ENCODE measurements at regions not wholly inside any gene's neighbourhood (a gene's known extent, or its start where the extent isn't known, plus 50 kb on each side); places are given as distances from the start of the nearest gene placed in this dataset.

DNA sequence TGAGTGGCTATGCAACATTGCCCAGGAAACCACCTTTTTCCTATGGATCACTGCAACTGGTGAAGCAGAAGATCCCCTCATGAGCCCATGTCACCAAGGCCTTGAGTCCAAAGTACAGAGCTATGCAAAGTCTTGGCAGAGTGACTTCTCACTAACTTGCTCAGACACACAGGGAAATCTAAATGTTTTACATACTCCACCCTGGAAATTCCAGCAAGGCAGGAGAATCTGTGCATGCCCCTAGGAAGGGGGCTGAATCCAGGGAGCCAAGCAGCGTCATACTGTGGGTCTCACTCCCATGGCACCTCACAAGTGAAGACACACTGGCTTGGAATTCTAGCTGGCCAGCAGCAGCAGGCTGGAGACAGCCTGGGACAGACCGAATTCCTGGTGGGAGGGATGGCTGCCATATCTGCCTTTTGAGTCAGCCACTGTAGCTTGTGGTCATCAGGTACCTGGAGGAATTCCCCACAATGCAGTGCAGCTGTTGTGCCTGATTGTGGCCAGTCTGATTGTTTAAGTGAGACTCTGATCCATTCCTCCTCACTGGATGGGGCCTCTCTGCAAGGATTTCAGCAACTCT is 1817.4 kb downstream of the SUCLG1 start:
- TF ChIP-seq, protein P1, sequence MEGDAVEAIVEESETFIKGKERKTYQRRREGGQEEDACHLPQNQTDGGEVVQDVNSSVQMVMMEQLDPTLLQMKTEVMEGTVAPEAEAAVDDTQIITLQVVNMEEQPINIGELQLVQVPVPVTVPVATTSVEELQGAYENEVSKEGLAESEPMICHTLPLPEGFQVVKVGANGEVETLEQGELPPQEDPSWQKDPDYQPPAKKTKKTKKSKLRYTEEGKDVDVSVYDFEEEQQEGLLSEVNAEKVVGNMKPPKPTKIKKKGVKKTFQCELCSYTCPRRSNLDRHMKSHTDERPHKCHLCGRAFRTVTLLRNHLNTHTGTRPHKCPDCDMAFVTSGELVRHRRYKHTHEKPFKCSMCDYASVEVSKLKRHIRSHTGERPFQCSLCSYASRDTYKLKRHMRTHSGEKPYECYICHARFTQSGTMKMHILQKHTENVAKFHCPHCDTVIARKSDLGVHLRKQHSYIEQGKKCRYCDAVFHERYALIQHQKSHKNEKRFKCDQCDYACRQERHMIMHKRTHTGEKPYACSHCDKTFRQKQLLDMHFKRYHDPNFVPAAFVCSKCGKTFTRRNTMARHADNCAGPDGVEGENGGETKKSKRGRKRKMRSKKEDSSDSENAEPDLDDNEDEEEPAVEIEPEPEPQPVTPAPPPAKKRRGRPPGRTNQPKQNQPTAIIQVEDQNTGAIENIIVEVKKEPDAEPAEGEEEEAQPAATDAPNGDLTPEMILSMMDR (IDR thresholded peaks at IDR 0.05; ENCODE audit: borderline replicate concordance, extremely low read depth, insufficient read depth), result no peak
- no peaks in the 10 kb centered on the region for H3K36me3 ChIP-seq (ENCODE audit: control insufficient read depth in 2 of 3, insufficient read depth in 3 of 3, low read length in 3 of 3)
- intact Hi-C loops (cut with DNase I), result no loop called here
- no peak for DNase-seq
- no peaks in the 10 kb centered on the region for H3K4me1 ChIP-seq (ENCODE audit: control insufficient read depth in 2 of 3, insufficient read depth in 2 of 3, low read depth in 1 of 3, low read length in 3 of 3)
- no peak for FAIRE-seq
- no peaks in the 10 kb centered on the region for H3K27me3 ChIP-seq (ENCODE audit: control insufficient read depth, insufficient read depth, low read length)
- H3K9me3 ChIP-seq (ENCODE audit: control insufficient read depth in 2 of 3, insufficient read depth in 1 of 3, low read length in 3 of 3), result no peaks in the 10 kb centered on the region
- no peak overlapping the region for H3K9ac ChIP-seq (ENCODE audit: low read length in 3 of 3)
- H3K27ac ChIP-seq (ENCODE audit: low read depth in 2 of 2, low read length in 2 of 2), result no peak overlapping the region
- no peak overlapping the region for H3K4me3 ChIP-seq (ENCODE audit: low read length in 3 of 3)

DNA sequence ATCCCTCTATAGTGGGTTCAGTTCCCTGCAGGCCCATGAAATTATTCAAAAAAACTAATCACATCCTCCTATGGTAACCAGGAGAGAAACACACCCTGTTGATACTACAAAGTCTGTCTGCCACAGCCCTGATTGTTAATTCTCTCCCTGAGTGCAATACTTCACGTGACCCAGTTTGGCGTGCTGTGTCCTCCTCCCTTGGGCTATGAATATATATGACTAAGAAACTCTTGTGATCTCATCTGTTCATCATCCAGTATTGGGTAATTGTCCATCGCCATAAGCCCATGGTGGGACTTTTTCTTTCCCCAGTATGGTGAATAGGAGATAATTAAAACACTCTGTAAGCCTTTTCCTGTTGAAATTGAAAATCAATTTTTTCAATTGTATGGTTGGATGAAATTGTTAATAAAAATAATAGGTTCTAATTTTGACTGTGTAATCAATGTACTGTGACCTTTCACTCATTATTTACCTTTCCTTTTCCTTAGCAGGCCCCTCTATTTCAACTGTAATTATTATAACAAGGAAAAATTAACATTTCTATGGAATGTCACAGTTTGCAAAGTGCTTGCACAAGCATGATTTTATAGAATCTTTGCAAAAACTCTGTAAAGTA is 1822.6 kb downstream of the SUCLG1 start:
- H3K27me3 ChIP-seq (ENCODE audit: control insufficient read depth, insufficient read depth, low read length), result no peaks in the 10 kb centered on the region
- no peak overlapping the region for H3K27ac ChIP-seq (ENCODE audit: low read depth in 2 of 2, low read length in 2 of 2)
- H3K4me1 ChIP-seq (ENCODE audit: control insufficient read depth in 2 of 3, insufficient read depth in 2 of 3, low read depth in 1 of 3, low read length in 3 of 3), result no peaks in the 10 kb centered on the region
- FAIRE-seq (no peak), DNase-seq (no peak)
- no peaks in the 10 kb centered on the region for H3K9me3 ChIP-seq (ENCODE audit: control insufficient read depth in 2 of 3, insufficient read depth in 1 of 3, low read length in 3 of 3)
- H3K36me3 ChIP-seq (ENCODE audit: control insufficient read depth in 2 of 3, insufficient read depth in 3 of 3, low read length in 3 of 3), result no peaks in the 10 kb centered on the region
- H3K9ac ChIP-seq (ENCODE audit: low read length in 3 of 3), result no peak overlapping the region
- intact Hi-C loops (cut with DNase I), result no loop called here
- TF ChIP-seq, protein P1 (IDR thresholded peaks at IDR 0.05; ENCODE audit: borderline replicate concordance, extremely low read depth, insufficient read depth), result no peak
- no peak overlapping the region for H3K4me3 ChIP-seq (ENCODE audit: low read length in 3 of 3)

DNA sequence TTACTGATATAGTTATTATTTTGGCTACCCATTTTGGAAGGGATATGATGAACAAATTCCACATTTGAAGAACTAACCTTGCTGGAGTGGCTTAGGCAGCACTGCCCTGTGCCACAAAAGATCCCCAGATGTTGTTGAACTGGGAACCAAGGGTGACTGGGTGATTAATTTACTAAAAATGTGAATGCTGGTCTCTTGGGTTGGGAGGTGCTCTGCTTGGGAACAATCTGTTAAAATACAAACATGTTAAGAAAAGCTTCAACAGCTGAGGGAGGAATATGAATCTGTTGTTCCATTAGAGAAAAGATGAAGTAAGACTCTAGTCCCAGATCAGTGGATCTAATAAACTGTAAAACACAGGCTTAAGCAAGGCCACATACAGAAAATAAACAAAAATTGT is 1860.1 kb downstream of the SUCLG1 start:
- no peak overlapping the region for H3K4me3 ChIP-seq (ENCODE audit: low read length in 3 of 3)
- H3K27me3 ChIP-seq (ENCODE audit: control insufficient read depth, insufficient read depth, low read length), result no peaks in the 10 kb centered on the region
- DNase-seq, result no peak
- no peak overlapping the region for H3K27ac ChIP-seq (ENCODE audit: low read depth in 2 of 2, low read length in 2 of 2)
- no peak overlapping the region for H3K9ac ChIP-seq (ENCODE audit: low read length in 3 of 3)
- H3K4me1 ChIP-seq (ENCODE audit: control insufficient read depth in 2 of 3, insufficient read depth in 2 of 3, low read depth in 1 of 3, low read length in 3 of 3), result no peaks in the 10 kb centered on the region
- H3K9me3 ChIP-seq (ENCODE audit: control insufficient read depth in 2 of 3, insufficient read depth in 1 of 3, low read length in 3 of 3), result peaks cover 0 to 3% (median 0%) of the 10 kb centered on the region in 3 donors
- FAIRE-seq, result no peak
- no peaks in the 10 kb centered on the region for H3K36me3 ChIP-seq (ENCODE audit: control insufficient read depth in 2 of 3, insufficient read depth in 3 of 3, low read length in 3 of 3)
- TF ChIP-seq, protein P1 (IDR thresholded peaks at IDR 0.05; ENCODE audit: borderline replicate concordance, extremely low read depth, insufficient read depth), result no peak
- intact Hi-C loops (cut with DNase I), result no loop called here
